Left lung (tissue), 4 donors: ENCODE measurements at regions not wholly inside any gene's neighbourhood (a gene's known extent, or its start where the extent isn't known, plus 50 kb on each side); places are given as distances from the start of the nearest gene placed in this dataset.
A peak's percentile ranks its signal among the peaks of the same experiment; 100 is the strongest.

Experiments used
- ATAC-seq: fragments of 200-7000 bp; cut with Tn5 transposase; one replicate; pipeline ENCODE4 v1.9.1; 2020; ENCODE audit warnings: moderate library complexity
- DNase-seq, 4 donors: peaks; one replicate each; pipeline ENCODE4 v3.0.0-alpha.2; 2013 to 2020
- H3K27ac ChIP-seq, 2 donors: fragments of 200-600 bp; sonication (generic) in 1 of 2; one replicate each; pipeline versions ENCODE4 v1.5.0 to v1.8.0; 2020 to 2021
- H3K27me3 ChIP-seq, 2 donors: fragments of 200-600 bp; sonication (generic) in 1 of 2; one replicate each; pipeline versions ENCODE4 v1.5.0 to v1.8.0; 2020 to 2021
- H3K36me3 ChIP-seq, 2 donors: fragments of 200-600 bp; sonication (generic) in 1 of 2; one replicate each; pipeline versions ENCODE4 v1.5.0 to v1.8.0; 2020 to 2021
- H3K4me1 ChIP-seq, 2 donors: fragments of 200-600 bp; one replicate each; pipeline ENCODE4 v1.8.0; 2021
- H3K4me3 ChIP-seq, 2 donors: fragments of 200-600 bp; sonication (generic) in 1 of 2; one replicate each; pipeline versions ENCODE4 v1.5.0 to v1.8.0; 2020 to 2021; ENCODE audit warnings: mild to moderate bottlenecking in 1 of 2
- H3K9me3 ChIP-seq, 2 donors: fragments of 200-600 bp; sonication (generic) in 1 of 2; one replicate each; pipeline versions ENCODE4 v1.5.0 to v1.8.0; 2020 to 2021
- intact Hi-C, 2 donors: fragments of 100-400 bp; cut with DNase I; formaldehyde crosslinking; loops; one replicate each; pipeline versions ENCODE4 v1.11.2 to v1.14.2; 2022
- TF ChIP-seq, protein P1 (sequence below), 2 donors: fragments of 200-600 bp; sonication (generic) in 1 of 2; IDR thresholded peaks; one replicate each; pipeline versions ENCODE4 v1.5.0 to v1.8.0; 2021; ENCODE audit warnings: antibody characterized with exemption in 2 of 2
- donor health status: DM: no; HTN: yes; CAD: no.
- donor health status: DM: no; HTN: no; CAD: no.

- Histone ChIP-seq H3K4me1 (no peaks in the 10 kb centered on the region), H3K4me3 (no peak overlapping the region), H3K9me3 (no peaks in the 10 kb centered on the region), H3K27me3 (no peaks in the 10 kb centered on the region), H3K36me3 (no peaks in the 10 kb centered on the region), H3K27ac (no peak overlapping the region)
- TF ChIP-seq, protein P1, sequence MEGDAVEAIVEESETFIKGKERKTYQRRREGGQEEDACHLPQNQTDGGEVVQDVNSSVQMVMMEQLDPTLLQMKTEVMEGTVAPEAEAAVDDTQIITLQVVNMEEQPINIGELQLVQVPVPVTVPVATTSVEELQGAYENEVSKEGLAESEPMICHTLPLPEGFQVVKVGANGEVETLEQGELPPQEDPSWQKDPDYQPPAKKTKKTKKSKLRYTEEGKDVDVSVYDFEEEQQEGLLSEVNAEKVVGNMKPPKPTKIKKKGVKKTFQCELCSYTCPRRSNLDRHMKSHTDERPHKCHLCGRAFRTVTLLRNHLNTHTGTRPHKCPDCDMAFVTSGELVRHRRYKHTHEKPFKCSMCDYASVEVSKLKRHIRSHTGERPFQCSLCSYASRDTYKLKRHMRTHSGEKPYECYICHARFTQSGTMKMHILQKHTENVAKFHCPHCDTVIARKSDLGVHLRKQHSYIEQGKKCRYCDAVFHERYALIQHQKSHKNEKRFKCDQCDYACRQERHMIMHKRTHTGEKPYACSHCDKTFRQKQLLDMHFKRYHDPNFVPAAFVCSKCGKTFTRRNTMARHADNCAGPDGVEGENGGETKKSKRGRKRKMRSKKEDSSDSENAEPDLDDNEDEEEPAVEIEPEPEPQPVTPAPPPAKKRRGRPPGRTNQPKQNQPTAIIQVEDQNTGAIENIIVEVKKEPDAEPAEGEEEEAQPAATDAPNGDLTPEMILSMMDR (IDR thresholded peaks at IDR 0.05): no peak
- intact Hi-C loops: no loop called here
- DNase-seq (no peak), ATAC-seq (no peak)
Observed at GRCh38 chr20:22878166-22878565, 156.9 kb upstream of the SSTR4 start.

DNA sequence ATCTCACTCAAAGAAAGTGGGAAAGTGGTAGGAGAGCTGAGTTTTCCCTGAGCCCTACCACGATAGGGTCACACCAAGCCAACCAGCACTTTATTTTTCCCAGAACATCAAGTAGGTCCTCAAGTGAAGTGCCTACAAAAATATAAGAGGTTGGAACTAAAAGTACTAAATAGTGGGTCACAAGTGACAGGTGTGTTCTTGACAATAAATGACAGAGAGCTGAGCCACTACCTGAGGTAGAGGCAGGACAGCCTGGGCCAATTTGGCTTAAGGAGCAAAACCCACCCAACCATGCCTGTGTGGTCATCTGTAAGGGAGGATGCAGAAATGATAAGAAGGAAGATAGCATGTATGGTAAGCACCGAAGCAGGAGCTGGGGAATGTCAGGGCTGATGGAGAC is 154.8 kb upstream of the SSTR4 start:
- Histone ChIP-seq H3K36me3 (no peaks in the 10 kb centered on the region), H3K4me1 (no peaks in the 10 kb centered on the region), H3K9me3 (no peaks in the 10 kb centered on the region), H3K27ac (no peak overlapping the region), H3K4me3 (no peak overlapping the region), H3K27me3 (no peaks in the 10 kb centered on the region)
- ATAC-seq: peak; percentile 79
- DNase-seq: no peak
- TF ChIP-seq, protein P1 (IDR thresholded peaks at IDR 0.05): no peak
- intact Hi-C loops: no loop called here

DNA sequence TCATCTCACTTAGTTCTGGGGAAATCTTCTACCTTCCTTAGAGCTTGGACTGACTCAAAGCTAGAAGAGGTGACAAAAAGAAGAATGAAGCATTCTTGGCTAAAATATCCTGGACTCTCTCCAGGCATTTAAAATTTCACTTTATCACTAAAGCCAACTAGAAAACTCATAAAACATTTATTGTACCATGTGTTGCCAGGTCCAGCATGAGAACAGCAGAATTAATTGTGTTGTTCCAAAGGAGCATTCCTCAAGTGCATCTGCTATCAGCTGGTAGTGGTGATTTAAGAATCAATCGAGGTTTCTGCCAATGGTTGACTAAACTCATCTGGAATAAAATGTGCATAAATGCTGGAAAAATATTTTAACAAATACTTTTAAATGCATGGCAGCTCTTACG is 147.3 kb upstream of the SSTR4 start:
- intact Hi-C loops: no loop called here
- no peak overlapping the region for H3K27ac ChIP-seq
- no peak overlapping the region for H3K4me3 ChIP-seq
- DNase-seq (no peak), ATAC-seq (no peak)
- H3K9me3 ChIP-seq: no peaks in the 10 kb centered on the region
- H3K36me3 ChIP-seq: no peaks in the 10 kb centered on the region
- H3K4me1 ChIP-seq: no peaks in the 10 kb centered on the region
- H3K27me3 ChIP-seq: no peaks in the 10 kb centered on the region
- TF ChIP-seq, protein P1 (IDR thresholded peaks at IDR 0.05): no peak

- Histone ChIP-seq H3K27ac (no peak overlapping the region), H3K9me3 (no peaks in the 10 kb centered on the region), H3K4me1 (no peaks in the 10 kb centered on the region), H3K27me3 (no peaks in the 10 kb centered on the region), H3K4me3 (no peak overlapping the region), H3K36me3 (no peaks in the 10 kb centered on the region)
- intact Hi-C loops: no loop called here
- TF ChIP-seq, protein P1 (IDR thresholded peaks at IDR 0.05): no peak
- no peak for ATAC-seq
- DNase-seq: no peak
Observed at GRCh38 chr20:22890594-22891300, 144.4 kb upstream of the SSTR4 start.

DNA sequence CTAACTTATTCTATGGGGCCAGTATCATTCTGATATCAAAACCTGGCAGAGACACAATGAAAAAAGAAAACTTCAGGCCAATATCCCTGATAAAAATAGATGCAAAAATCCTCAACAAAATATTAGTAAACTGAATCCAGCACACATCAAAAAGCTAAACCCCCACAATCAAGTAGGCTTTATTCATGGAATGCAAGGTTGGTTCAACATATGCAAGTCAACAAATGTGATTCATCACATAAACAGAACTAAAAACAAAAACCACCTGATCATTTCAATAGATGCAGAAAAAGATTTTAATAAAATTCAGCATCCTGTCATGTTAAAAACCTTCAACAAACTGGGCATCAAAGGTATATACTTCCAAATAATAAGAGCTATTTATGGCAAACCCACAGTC is 133.9 kb upstream of the SSTR4 start:
- H3K9me3 ChIP-seq: peaks cover 0 to 21% of the 10 kb centered on the region in 2 donors
- DNase-seq (no peak), ATAC-seq (no peak)
- intact Hi-C loops: no loop called here
- no peaks in the 10 kb centered on the region for H3K4me1 ChIP-seq
- TF ChIP-seq, protein P1 (IDR thresholded peaks at IDR 0.05): no peak
- H3K27me3 ChIP-seq: no peaks in the 10 kb centered on the region
- no peak overlapping the region for H3K4me3 ChIP-seq
- H3K27ac ChIP-seq: no peak overlapping the region
- no peaks in the 10 kb centered on the region for H3K36me3 ChIP-seq
